Smooth muscle cell (in vitro differentiated cells): ENCODE measurements at regions not wholly inside any gene's neighbourhood (a gene's known extent, or its start where the extent isn't known, plus 50 kb on each side); places are given as distances from the start of the nearest gene placed in this dataset.
A peak's percentile ranks its signal among the peaks of the same experiment; 100 is the strongest.

Source experiments
- DNase-seq: peaks from one replicate; lab custom pipeline; 2025; ENCODE audit not compliant: unreplicated experiment; lab: John Stamatoyannopoulos, UW
- H2AFZ ChIP-seq: fragments of 200-600 bp; sonication (generic); 2 replicates; pipeline ENCODE4 v1.6.0; 2016; ENCODE audit warnings: antibody characterized with exemption, low read depth, mild to moderate bottlenecking
- H3F3A ChIP-seq: fragments of 200-600 bp; sonication (generic); 2 replicates; pipeline ENCODE4 v1.6.0; 2017; ENCODE audit warnings: antibody characterized with exemption, low read depth
- H3K27ac ChIP-seq: fragments of 200-600 bp; sonication (generic); 2 replicates; pipeline ENCODE4 v1.5.1; 2016; ENCODE audit warnings: low read depth, mild to moderate bottlenecking
- H3K27me3 ChIP-seq: fragments of 200-600 bp; sonication (generic); 2 replicates; pipeline ENCODE4 v1.6.1; 2016; ENCODE audit warnings: low read depth, mild to moderate bottlenecking
- H3K36me3 ChIP-seq: fragments of 200-600 bp; sonication (generic); 2 replicates; pipeline ENCODE4 v1.5.1; 2016; ENCODE audit warnings: low read depth
- H3K4me1 ChIP-seq: fragments of 200-600 bp; sonication (generic); 2 replicates; pipeline ENCODE4 v1.5.1; 2016; ENCODE audit warnings: low read depth
- H3K4me2 ChIP-seq: fragments of 200-600 bp; sonication (generic); 2 replicates; pipeline ENCODE4 v1.6.0; 2016; ENCODE audit warnings: mild to moderate bottlenecking
- H3K4me3 ChIP-seq: fragments of 200-600 bp; sonication (generic); 2 replicates; pipeline ENCODE4 v1.5.1; 2016; ENCODE audit warnings: mild to moderate bottlenecking
- H3K79me2 ChIP-seq: fragments of 200-600 bp; sonication (generic); 2 replicates; pipeline ENCODE4 v1.6.0; 2016; ENCODE audit warnings: low read depth, mild to moderate bottlenecking
- H3K9ac ChIP-seq: fragments of 200-600 bp; sonication (generic); 2 replicates; pipeline ENCODE4 v1.6.0; 2016; ENCODE audit warnings: low read depth
- H3K9me3 ChIP-seq: fragments of 200-600 bp; sonication (generic); replicated peaks from 2 replicates; pipeline ENCODE4 v1.5.1; 2016; ENCODE audit warnings: low read depth
- H4K20me1 ChIP-seq: fragments of 200-600 bp; sonication (generic); 2 replicates; pipeline ENCODE4 v1.6.0; 2016; ENCODE audit warnings: low read depth
- WGBS: methylation state at CpG from one replicate; pipeline ENCODE4 v1.1.7; 2016; ENCODE audit warnings: low lambda C conversion rate; 5-methylcytosine and 5-hydroxymethylcytosine counted together
- TF ChIP-seq, protein P1 (sequence below): fragments of 200-600 bp; sonication (generic); IDR thresholded peaks from 2 replicates; pipeline ENCODE4 v1.5.1; 2017; ENCODE audit warnings: borderline replicate concordance, mild to moderate bottlenecking, antibody characterized with exemption; ENCODE audit not compliant: insufficient read depth, poor library complexity, severe bottlenecking

DNA sequence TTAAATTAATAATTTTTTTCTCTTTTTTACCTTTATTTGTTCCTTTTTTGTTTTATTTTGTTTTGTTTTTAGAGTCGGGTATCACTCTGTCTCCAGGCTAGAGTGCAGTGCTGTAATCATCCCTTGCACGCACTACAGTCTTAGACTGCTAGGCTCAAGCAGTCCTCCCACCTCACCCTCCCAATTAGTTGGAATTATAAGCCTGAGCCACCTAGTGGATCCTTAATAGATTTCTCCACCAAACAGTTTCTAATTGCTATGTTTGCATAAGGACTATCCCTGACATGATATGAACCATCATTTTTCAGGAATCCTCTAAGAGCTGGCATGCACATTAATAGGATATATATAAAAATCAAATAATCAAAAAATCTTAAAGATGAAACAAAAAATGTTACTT lies 993.2 kb downstream of the OTOL1 start:
- Histone ChIP-seq H3K4me1 (no peaks in the 10 kb centered on the region), H3K4me2 (no peak overlapping the region), H3K9me3 (no peaks in the 10 kb centered on the region), H3K27ac (no peak overlapping the region), H3F3A (no peaks in the 10 kb centered on the region), H3K4me3 (no peak overlapping the region), H4K20me1 (no peaks in the 10 kb centered on the region), H2AFZ (no peak overlapping the region), H3K36me3 (no peaks in the 10 kb centered on the region), H3K79me2 (no peaks in the 10 kb centered on the region), H3K27me3 (no peaks in the 10 kb centered on the region), H3K9ac (no peak overlapping the region)
- 73% methylated on average over 2 of the region's 2 CpGs for WGBS
- no peak for DNase-seq
- TF ChIP-seq, protein P1, sequence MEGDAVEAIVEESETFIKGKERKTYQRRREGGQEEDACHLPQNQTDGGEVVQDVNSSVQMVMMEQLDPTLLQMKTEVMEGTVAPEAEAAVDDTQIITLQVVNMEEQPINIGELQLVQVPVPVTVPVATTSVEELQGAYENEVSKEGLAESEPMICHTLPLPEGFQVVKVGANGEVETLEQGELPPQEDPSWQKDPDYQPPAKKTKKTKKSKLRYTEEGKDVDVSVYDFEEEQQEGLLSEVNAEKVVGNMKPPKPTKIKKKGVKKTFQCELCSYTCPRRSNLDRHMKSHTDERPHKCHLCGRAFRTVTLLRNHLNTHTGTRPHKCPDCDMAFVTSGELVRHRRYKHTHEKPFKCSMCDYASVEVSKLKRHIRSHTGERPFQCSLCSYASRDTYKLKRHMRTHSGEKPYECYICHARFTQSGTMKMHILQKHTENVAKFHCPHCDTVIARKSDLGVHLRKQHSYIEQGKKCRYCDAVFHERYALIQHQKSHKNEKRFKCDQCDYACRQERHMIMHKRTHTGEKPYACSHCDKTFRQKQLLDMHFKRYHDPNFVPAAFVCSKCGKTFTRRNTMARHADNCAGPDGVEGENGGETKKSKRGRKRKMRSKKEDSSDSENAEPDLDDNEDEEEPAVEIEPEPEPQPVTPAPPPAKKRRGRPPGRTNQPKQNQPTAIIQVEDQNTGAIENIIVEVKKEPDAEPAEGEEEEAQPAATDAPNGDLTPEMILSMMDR, result peak; percentile 14

DNA sequence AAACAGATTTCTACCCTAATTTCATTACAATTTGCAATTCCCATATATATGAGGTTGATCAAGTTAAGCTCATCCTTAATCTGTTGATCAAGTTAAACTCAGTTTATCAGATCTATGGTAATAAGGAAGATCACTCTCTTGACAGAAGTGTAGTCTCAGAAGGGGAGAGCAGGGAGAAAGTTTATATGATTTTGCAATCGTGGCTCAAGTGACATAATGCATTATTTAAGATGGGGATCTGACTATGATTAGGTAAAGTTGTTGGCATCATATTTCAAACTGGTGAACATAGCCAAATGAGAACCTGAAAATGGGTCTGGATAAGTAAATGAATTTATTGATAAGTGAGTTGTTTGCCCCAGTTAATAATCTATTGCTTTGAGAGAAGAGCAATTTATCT lies 995.3 kb downstream of the OTOL1 start:
- TF ChIP-seq, protein P1, result no peak
- 73% methylated on average over 1 of the region's 1 CpG for WGBS

DNA sequence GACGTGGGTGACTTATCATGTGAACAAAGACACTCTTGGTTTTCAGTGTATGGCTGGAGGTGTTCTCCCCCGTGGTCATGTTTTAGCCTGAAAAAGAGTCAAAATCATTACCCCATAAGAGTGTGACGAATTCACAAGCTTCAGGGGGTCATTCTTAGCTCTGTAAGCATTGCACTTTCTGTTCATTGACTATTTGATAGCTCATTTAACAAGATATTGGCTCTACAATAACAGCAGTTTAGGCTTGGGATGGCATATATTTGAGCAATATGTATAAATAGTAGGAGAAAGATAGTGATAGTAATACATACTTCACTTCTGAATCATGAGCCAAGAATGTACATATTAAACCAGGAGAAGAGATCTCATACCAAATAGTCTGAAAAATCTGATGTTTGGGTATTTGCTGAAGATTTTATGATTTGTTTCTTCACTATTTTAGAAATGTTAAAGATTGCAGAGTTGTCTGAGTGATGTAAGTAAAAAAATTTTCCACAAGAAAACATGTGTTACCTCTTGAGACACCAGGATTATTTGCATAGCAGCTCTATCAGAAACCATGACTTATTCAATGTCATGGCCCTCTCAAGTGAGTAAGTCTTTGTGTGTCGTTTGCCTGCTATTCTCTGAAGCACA lies 996.0 kb downstream of the OTOL1 start:
- Histone ChIP-seq H3K4me3 (no peak overlapping the region), H3F3A (no peaks in the 10 kb centered on the region), H3K36me3 (no peaks in the 10 kb centered on the region), H4K20me1 (no peaks in the 10 kb centered on the region), H3K4me1 (no peaks in the 10 kb centered on the region), H2AFZ (no peak overlapping the region), H3K27ac (peak overlapping the region; percentile 24), H3K9ac (no peak overlapping the region), H3K9me3 (no peaks in the 10 kb centered on the region), H3K27me3 (no peaks in the 10 kb centered on the region), H3K79me2 (no peaks in the 10 kb centered on the region), H3K4me2 (peak overlapping the region; percentile 32)
- DNase-seq, result no peak
- 60% methylated on average over 4 of the region's 4 CpGs for WGBS
- TF ChIP-seq, protein P1, result no peak

More for the DNA sequence above, 995.3 kb downstream of the OTOL1 start:
- Histone ChIP-seq H3K4me2 (peak overlapping the region; percentile 19), H3F3A (no peaks in the 10 kb centered on the region), H3K79me2 (no peaks in the 10 kb centered on the region), H3K4me1 (no peaks in the 10 kb centered on the region), H3K36me3 (no peaks in the 10 kb centered on the region), H3K9ac (no peak overlapping the region), H4K20me1 (no peaks in the 10 kb centered on the region), H3K4me3 (no peak overlapping the region), H3K27ac (peak overlapping the region; percentile 24), H2AFZ (no peak overlapping the region), H3K27me3 (no peaks in the 10 kb centered on the region), H3K9me3 (no peaks in the 10 kb centered on the region)
- no peak for DNase-seq

DNA sequence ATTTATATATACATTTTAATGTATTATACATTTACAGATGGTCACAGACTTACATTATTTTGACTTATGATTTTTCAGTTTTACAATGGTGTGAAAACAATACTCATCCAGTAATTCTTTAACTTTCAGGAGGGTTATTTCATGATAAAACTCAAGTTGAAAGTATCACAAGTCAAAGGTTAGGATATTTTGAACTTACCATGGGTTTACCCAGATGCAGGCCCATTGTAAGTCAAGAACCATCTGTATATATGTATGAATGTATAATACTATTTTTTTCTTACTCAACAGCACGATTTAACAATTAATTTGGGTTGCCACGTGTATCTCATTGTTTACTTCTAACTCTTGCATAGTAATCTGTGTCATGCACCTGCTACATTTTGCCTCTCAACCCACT lies 1002.0 kb downstream of the OTOL1 start:
- H3K4me3 ChIP-seq, result no peak overlapping the region
- 76% methylated on average over 2 of the region's 2 CpGs for WGBS
- no peaks in the 10 kb centered on the region for H3K9me3 ChIP-seq
- no peaks in the 10 kb centered on the region for H3K36me3 ChIP-seq
- H3F3A ChIP-seq, result no peaks in the 10 kb centered on the region
- no peaks in the 10 kb centered on the region for H4K20me1 ChIP-seq
- no peaks in the 10 kb centered on the region for H3K4me1 ChIP-seq
- DNase-seq, result no peak
- H3K9ac ChIP-seq, result no peak overlapping the region
- no peak overlapping the region for H3K27ac ChIP-seq
- H3K4me2 ChIP-seq, result no peak overlapping the region
- H2AFZ ChIP-seq, result no peak overlapping the region
- TF ChIP-seq, protein P1, result no peak
- H3K79me2 ChIP-seq, result no peaks in the 10 kb centered on the region
- no peaks in the 10 kb centered on the region for H3K27me3 ChIP-seq
